Astrocyte of the cerebellum (primary cell): ENCODE measurements at regions not wholly inside any gene's neighbourhood (a gene's known extent, or its start where the extent isn't known, plus 50 kb on each side); places are given as distances from the start of the nearest gene placed in this dataset.
"Not testable (repeated sequence)": the region's sequence is repeated elsewhere in the genome, so short reads cannot be mapped to it uniquely, and the experiment has no call there.

Experiments
- DNase-seq: peaks from one replicate; pipeline ENCODE4 v3.0.0-alpha.2; 2011; ENCODE audit warnings: low read depth
- H3K4me3 ChIP-seq: 2 replicates; pipeline ENCODE4 v1.5.1; 2011; ENCODE audit warnings: mild to moderate bottlenecking, low read depth, low read length, moderate library complexity
- CTCF ChIP-seq: IDR thresholded peaks from 2 replicates; pipeline ENCODE4 v1.5.1; 2012; ENCODE audit warnings: low read length, low read depth, moderate library complexity, mild to moderate bottlenecking; ENCODE audit errors: missing control alignments
- in situ Hi-C: cut with HindIII; loops from 2 replicates; pipeline ENCODE4 v1.10.0; 2017; ENCODE audit warnings: low sequenced_read_pairs

GRCh38 chr2:42998721-42999120 lies 206.3 kb upstream of the HAAO start:
- no peak for TF ChIP-seq CTCF
- no peak overlapping the region for H3K4me3 ChIP-seq
- in situ Hi-C loops: no loop called here
- no peak for DNase-seq

- DNase-seq: no peak
- in situ Hi-C loops: no loop called here
- TF ChIP-seq CTCF: no peak
- H3K4me3 ChIP-seq: no peak overlapping the region
Measured at GRCh38 chr2:42996528-42996927, 204.1 kb upstream of the HAAO start.

- no peak for TF ChIP-seq CTCF
- no peak overlapping the region for H3K4me3 ChIP-seq
- in situ Hi-C loops: no loop called here
- DNase-seq: no peak
Measured at GRCh38 chr2:42995752-42996422, 203.5 kb upstream of the HAAO start.

GRCh38 chr2:42989283-42990081 lies 197.1 kb upstream of the HAAO start:
- H3K4me3 ChIP-seq, in situ Hi-C loops, DNase-seq: not testable (repeated sequence)

- in situ Hi-C loops, H3K4me3 ChIP-seq, DNase-seq: not testable (repeated sequence)
Measured at GRCh38 chr2:42988055-42988454, 195.7 kb upstream of the HAAO start.

- no peak for TF ChIP-seq CTCF
- in situ Hi-C loops: no loop called here
- H3K4me3 ChIP-seq: no peak overlapping the region
- no peak for DNase-seq
Measured at GRCh38 chr2:42987112-42987922, 194.9 kb upstream of the HAAO start.

GRCh38 chr2:42984617-42985016 lies 192.2 kb upstream of the HAAO start:
- no peak for TF ChIP-seq CTCF
- no peak overlapping the region for H3K4me3 ChIP-seq
- no peak for DNase-seq
- in situ Hi-C loops: no loop called here
